Testis (tissue), 2 donors: ENCODE measurements at regions not wholly inside any gene's neighbourhood (a gene's known extent, or its start where the extent isn't known, plus 50 kb on each side); places are given as distances from the start of the nearest gene placed in this dataset.

Experiments
- POLR2A ChIP-seq: fragments of 450-650 bp; IDR thresholded peaks from one replicate; pipeline ENCODE4 v1.6.1; 2017; ENCODE audit warnings: antibody characterized with exemption, mild to moderate bottlenecking, moderate library complexity
- TF ChIP-seq, protein P1 (sequence below), 3 experiments: fragments of 450-650 bp in 2 of 3; fragments of 200-600 bp in 1 of 3; sonication (generic) in 1 of 3; IDR thresholded peaks; one replicate each; pipeline ENCODE4 v1.5.1; 2016 to 2019; ENCODE audit warnings: antibody characterized with exemption in 3 of 3, mild to moderate bottlenecking in 2 of 3, moderate library complexity in 1 of 3

DNA sequence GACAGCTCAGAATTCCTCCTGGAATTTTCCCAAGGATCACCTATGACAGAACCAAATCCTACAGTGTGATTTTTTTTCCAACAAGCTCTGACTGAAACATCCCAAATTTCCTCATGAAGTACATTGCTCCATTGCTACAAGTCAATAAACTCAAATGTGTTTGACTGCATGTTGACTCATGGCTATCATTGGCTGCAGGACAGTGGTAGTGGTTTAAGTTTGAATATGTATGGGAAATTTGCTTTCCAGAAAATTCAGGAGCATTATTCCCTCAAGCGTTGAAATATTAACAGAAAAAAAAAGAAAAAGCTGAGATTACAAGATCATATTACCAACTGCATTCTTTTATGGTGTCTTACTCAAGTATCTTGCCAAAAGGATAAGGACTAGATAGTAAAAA lies 402.8 kb upstream of the DSEL start:
- TF ChIP-seq, protein P1, sequence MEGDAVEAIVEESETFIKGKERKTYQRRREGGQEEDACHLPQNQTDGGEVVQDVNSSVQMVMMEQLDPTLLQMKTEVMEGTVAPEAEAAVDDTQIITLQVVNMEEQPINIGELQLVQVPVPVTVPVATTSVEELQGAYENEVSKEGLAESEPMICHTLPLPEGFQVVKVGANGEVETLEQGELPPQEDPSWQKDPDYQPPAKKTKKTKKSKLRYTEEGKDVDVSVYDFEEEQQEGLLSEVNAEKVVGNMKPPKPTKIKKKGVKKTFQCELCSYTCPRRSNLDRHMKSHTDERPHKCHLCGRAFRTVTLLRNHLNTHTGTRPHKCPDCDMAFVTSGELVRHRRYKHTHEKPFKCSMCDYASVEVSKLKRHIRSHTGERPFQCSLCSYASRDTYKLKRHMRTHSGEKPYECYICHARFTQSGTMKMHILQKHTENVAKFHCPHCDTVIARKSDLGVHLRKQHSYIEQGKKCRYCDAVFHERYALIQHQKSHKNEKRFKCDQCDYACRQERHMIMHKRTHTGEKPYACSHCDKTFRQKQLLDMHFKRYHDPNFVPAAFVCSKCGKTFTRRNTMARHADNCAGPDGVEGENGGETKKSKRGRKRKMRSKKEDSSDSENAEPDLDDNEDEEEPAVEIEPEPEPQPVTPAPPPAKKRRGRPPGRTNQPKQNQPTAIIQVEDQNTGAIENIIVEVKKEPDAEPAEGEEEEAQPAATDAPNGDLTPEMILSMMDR (IDR thresholded peaks at IDR 0.05) = no peak
- TF ChIP-seq POLR2A = no peak
